HG03442 (cell line): ENCODE measurements at regions not wholly inside any gene's neighbourhood (a gene's known extent, or its start where the extent isn't known, plus 50 kb on each side); places are given as distances from the start of the nearest gene placed in this dataset.

Source experiments
- ATAC-seq: cut with Tn5 transposase; IDR thresholded peaks from one replicate; pipeline ENCODE4 v1.9.1; 2021; ENCODE audit warnings: mild to moderate bottlenecking, moderate library complexity; ENCODE audit not compliant: unreplicated experiment

DNA sequence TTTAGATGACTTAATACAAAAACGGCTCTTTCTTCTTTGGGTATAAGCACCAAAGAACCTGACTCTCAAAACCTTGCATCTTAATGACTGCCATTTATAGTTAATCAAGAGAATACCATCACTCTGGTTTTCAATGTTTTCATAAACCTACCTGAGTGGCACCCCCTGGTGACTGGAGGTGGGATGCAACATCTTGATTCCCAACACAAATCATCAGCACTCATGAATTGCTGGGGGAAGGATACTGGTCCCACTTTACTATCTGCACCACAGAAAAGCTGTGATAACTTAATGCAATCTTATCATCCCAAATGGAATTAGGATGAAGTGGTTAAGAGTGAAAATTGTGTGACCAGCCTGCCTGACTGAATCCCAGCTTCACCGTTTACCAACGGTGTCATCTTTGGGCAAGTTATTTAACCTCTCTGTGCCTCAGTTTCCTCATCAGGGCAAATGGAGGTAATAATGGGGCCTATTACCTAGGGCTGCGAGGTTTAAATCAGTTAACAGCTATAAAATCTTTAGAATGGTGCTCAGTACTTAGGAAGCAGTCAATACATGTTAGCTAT lies 366.4 kb downstream of the KLF12 start:
- peak; percentile 33 for ATAC-seq

GRCh38 chr13:73767191-73767741 lies 366.9 kb downstream of the KLF12 start:
- ATAC-seq = peak; percentile 39

GRCh38 chr13:73765651-73766384 lies 368.4 kb downstream of the KLF12 start:
- ATAC-seq = peak; percentile 71

- ATAC-seq = no peak
Observed at GRCh38 chr13:73759434-73759833, 374.8 kb downstream of the KLF12 start.

DNA sequence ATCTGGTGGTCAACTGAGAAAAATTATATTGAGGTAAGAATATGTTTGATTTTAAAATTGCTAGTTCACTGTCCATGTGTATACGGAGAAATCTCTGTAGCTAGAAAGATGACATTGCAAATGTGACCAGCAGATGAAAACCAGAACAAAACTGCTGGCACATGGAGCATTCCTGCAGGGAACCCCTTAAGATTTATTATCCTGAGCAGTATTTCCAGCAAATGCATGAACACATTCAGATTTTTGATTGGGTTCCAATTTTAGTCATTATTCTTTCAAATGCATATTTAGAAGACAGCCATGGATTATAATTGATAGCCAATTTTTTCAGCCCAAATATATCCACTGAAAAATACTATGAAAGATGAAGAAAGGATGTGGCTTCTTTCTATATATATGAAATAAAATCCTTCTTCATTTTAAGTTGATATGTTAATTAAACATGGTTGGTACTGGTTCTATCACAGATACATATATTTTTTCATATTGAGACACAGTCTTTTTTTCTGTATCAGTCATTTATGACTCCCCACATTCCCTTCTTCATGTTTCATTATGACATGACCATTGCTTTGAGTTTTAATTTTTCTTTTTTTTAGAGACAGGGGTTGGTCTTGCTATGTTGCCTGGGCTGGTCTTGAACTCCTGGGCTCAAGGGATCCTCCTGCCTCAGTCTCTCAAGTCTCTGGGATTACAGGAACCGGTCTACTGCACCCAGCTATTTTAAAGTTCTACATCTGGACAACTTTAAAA lies 376.5 kb downstream of the KLF12 start:
- ATAC-seq = no peak

- peak; percentile 72 for ATAC-seq
Observed at GRCh38 chr13:73754727-73755292, 379.4 kb downstream of the KLF12 start.

DNA sequence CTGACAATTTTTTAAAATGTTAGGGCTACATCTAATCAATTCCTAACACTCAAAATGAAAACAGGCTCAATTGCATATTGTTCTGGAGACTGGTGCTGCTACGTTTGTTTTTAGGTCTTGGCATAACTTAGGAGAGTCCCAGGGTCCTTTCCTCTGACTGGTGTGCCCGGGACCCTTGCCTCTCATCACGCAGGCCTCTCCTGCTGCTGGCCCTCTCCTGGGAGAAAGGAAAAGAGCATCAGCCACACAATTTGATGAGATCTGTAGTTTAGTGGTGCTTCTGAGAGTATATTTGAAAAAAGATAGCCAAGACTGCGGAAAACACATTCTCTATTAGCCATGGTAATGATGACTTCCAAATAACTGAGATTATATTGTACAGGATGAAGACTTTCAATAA lies 380.0 kb downstream of the KLF12 start:
- ATAC-seq = no peak

GRCh38 chr13:73751290-73751689 lies 382.9 kb downstream of the KLF12 start:
- no peak for ATAC-seq

- ATAC-seq = no peak
Observed at GRCh38 chr13:73748404-73748803, 385.8 kb downstream of the KLF12 start.

DNA sequence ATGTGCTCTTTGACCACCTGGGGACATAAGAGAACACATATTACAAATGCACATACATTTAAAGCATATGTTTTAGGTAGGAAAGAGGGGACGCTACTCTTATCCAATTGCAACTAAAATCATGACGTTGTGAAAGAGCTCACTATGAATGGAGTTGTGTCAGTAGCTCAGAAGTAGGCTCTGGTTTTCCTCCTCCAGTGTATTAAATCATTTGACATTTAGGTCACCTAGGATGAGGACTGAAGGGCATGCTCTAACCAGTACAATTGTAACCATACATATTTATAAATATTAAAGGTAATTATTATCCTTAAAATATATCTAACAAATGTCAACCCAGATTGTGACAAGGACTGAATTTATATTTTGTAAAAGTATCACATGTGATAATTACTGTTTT lies 389.0 kb downstream of the KLF12 start:
- no peak for ATAC-seq

DNA sequence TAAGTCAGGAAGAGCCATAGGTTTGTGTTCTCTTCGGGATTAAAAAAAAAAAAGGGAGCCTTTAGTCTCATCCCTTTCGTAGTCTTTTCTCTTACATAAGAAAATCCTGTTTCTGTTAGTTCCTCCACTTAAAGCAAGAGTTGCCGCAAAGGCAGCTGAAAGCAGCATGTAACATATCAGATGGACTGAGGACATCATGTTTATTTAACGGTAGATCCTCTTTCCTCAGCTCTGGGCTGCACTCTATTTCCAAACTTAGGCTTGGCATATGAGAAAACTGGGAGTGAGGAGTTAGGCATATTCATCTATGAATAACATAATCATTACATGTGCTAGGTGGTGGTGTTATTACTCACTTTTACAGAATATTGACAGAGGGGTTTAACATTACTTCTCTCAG lies 391.2 kb downstream of the KLF12 start:
- ATAC-seq = no peak

DNA sequence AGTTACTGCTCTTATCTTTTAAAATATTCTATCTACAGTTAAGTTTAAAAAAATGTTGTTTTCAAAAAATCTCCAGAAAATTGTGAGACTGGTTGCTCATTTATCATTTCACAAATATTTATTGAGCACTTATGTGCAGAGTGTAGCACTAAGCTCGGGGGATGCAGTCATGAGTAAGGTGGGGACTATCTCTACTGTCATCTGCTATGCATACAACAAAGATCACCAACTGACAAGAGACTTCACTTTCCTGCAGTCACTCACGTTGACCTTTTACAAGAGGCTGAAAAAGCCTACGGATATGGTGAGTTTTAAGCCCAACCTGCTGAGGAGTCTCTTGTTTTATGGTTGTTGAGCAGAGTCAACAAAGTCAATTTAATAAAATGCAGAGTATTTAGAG lies 392.5 kb downstream of the KLF12 start:
- ATAC-seq = no peak

DNA sequence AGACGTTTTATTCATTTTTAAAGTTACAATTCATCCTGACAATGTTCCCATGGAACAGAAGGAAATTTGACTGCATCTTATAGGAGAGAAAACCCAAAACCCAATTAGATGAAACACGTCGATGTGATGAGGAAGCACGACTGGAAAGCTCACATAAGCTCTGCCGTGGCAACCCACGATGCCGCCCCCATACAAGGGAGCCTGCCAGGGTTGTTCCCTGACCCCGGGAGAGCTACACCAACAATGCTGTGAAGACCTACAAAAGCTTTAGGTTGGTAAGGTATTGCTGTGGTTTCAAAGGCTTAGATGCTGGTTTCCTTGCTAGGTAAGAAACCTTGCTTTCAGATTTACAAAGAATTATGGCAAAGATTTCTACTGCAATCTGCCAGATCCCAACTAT lies 393.1 kb downstream of the KLF12 start:
- ATAC-seq = no peak

DNA sequence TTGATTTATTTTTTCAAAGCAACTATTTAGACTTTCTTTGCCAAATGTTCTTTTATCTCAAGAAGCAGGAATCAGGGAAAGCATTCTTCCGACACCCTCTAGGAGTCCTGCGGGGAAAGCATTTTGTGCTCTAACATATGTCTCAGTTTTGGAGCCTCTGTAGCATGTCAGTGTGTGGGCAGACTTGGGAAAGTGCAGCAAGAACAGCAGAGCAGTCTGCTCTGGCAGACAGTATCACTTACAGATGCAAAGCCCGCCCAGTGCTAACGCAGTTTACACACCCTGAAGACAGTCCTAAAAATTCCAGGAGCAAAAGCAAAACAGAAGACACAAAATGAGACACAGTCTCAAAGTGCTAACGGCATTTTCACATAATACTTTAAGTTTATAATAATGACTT lies 393.5 kb downstream of the KLF12 start:
- no peak for ATAC-seq

DNA sequence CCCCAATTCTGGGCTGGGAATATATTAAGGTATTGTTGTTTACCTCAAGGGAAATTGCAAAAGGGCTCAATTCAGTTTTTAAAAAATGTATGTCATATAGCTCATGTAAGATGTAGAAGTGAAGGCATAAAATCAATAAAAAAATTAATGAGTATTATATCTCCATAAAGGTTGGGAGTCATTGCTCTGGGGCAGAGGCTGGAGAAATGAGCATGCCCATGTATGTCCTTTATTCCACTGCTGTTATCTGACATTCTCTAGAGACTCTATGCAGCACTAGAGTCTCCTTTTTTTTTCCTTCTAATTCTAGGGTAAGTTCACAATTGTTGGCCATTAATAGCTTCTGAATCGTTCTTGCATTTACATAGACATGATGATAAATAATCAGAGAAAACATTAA lies 394.8 kb downstream of the KLF12 start:
- ATAC-seq = no peak

DNA sequence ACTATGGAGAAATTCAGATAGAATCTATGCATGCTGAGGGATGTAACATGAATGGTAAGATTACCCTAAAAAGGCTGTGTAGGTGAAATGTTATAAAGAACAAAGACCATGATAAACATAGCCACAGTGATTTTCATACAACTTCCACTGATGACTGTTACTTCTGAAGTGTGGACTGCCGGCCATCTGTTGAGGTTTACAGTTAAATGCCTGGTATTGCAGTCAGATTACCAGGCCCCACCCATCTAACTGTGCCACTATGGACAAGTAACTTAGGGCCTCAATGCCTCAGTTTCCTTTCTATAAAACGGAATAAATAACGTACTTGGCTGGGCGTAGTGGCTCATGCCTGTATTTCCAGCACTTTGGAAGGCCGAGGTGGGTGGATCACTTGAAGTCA lies 395.6 kb downstream of the KLF12 start:
- no peak for ATAC-seq

- ATAC-seq = no peak
Observed at GRCh38 chr13:73737214-73737613, 397.0 kb downstream of the KLF12 start.

- no peak for ATAC-seq
Observed at GRCh38 chr13:73733706-73734105, 400.5 kb downstream of the KLF12 start.

DNA sequence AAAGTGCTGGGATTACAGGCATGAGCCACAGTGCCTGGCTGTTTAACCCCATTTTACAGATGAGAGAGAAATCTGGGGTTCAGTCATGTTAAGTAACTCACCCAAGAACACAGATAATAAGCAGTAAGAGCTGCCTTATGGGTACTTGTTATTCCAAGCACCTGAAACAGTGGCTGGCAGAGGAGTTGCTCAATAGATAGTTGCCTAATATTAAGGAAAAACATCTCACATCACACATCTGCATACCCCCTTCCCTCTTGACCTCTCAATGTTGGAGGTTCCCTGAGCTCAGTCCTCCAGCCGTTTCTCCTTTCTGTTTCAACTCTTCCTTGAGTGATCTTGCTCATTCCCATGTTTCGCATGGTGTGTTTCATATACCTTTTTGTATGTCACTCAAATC lies 401.9 kb downstream of the KLF12 start:
- ATAC-seq = no peak

- ATAC-seq = no peak
Observed at GRCh38 chr13:73731564-73731963, 402.6 kb downstream of the KLF12 start.

GRCh38 chr13:73730014-73730413 lies 404.2 kb downstream of the KLF12 start:
- no peak for ATAC-seq

- no peak for ATAC-seq
Observed at GRCh38 chr13:73729046-73729445, 405.2 kb downstream of the KLF12 start.
